Endothelial cell of umbilical vein (primary cell): ENCODE measurements at regions not wholly inside any gene's neighbourhood (a gene's known extent, or its start where the extent isn't known, plus 50 kb on each side); places are given as distances from the start of the nearest gene placed in this dataset.

Experiments used
- BruUV-seq: library from RNA; stranded (reverse); fragments of 400-500 nt; replicated peaks from 2 replicates; lab custom pipeline; 2021; lab: Mats Ljungman, UMichigan
- CTCF ChIA-PET: fragments of 300-600, 350-600 bp; sonication (Branson Sonifier 250); formaldehyde crosslinking; loops from one replicate; lab custom pipeline; 2021; ENCODE audit warnings: antibody characterized with exemption, inconsistent platforms; lab: Charles Lee
- POLR2A ChIA-PET: fragments of 300-600, 350-600 bp; sonication (Branson Sonifier 250); formaldehyde crosslinking; loops from one replicate; lab custom pipeline; 2021; ENCODE audit warnings: antibody characterized with exemption, inconsistent platforms; lab: Charles Lee
- DNase-seq: peaks from one replicate; pipeline ENCODE4 v3.0.0-alpha.2; 2011; ENCODE audit warnings: low read depth, low spot score
- FAIRE-seq: peaks from 2 replicates; lab custom pipeline; 2011; peaks lifted over from hg19 to GRCh38; lab: Jason Lieb, UNC
- H2AFZ ChIP-seq: 2 replicates; pipeline ENCODE4 v1.6.0; 2012; ENCODE audit warnings: low read depth, low read length, control low read depth, inconsistent platforms
- H3K27ac ChIP-seq: 2 replicates; pipeline ENCODE4 v1.5.1; 2011; ENCODE audit warnings: low read depth, mild to moderate bottlenecking, control low read depth, low read length, moderate library complexity; ENCODE audit not compliant: insufficient read depth
- H3K27me3 ChIP-seq, 2 experiments: 2 replicates each; pipeline versions ENCODE4 v1.6.0 to v1.6.1; 2011; ENCODE audit warnings: low read length in 2 of 2, mixed read lengths in 1 of 2; ENCODE audit not compliant: control insufficient read depth in 2 of 2, insufficient read depth in 2 of 2
- H3K36me3 ChIP-seq, 2 experiments: 2 replicates in 1 of 2; 3 replicates in 1 of 2; pipeline ENCODE4 v1.5.1; 2011; ENCODE audit warnings: low read length in 2 of 2, mild to moderate bottlenecking in 1 of 2, moderate library complexity in 1 of 2; ENCODE audit not compliant: control insufficient read depth in 2 of 2, insufficient read depth in 2 of 2; ENCODE audit errors: extremely low read depth in 1 of 2
- H3K4me1 ChIP-seq: 3 replicates; pipeline ENCODE4 v1.5.1; 2011; ENCODE audit warnings: mild to moderate bottlenecking, low read length; ENCODE audit not compliant: control insufficient read depth, insufficient read depth; ENCODE audit errors: extremely low read depth
- H3K4me2 ChIP-seq: 2 replicates; pipeline ENCODE4 v1.6.1; 2011; ENCODE audit warnings: low read length, control low read depth, mixed read lengths; ENCODE audit not compliant: insufficient read depth
- H3K4me3 ChIP-seq, 3 experiments: fragments of 200-600 bp in 1 of 3; sonication (generic), shearing (Covaris generic) in 1 of 3; replicated peaks in 1 of 3; 2 replicates each; pipeline ENCODE4 v1.5.1; 2011 to 2016; ENCODE audit warnings: control low read depth in 3 of 3, low read length in 3 of 3, mild to moderate bottlenecking in 2 of 3, inconsistent platforms in 1 of 3, low read depth in 1 of 3, moderate library complexity in 1 of 3; ENCODE audit not compliant: insufficient read depth in 1 of 3
- H3K79me2 ChIP-seq: 2 replicates; pipeline ENCODE4 v1.6.0; 2012; ENCODE audit warnings: low read length, inconsistent platforms; ENCODE audit not compliant: control insufficient read depth, insufficient read depth
- H3K9ac ChIP-seq: replicated peaks from 2 replicates; pipeline ENCODE3; 2011; ENCODE audit warnings: low read length, control low read depth; ENCODE audit not compliant: insufficient read depth; ENCODE audit errors: extremely low read depth
- H3K9me1 ChIP-seq: replicated peaks from 3 replicates; pipeline ENCODE4 v1.6.0; 2011; ENCODE audit warnings: mild to moderate bottlenecking, low read length; ENCODE audit not compliant: control insufficient read depth, insufficient read depth; ENCODE audit errors: extremely low read depth
- H3K9me3 ChIP-seq: replicated peaks from 2 replicates; pipeline ENCODE4 v1.5.1; 2012; ENCODE audit warnings: low read length, inconsistent platforms; ENCODE audit not compliant: control insufficient read depth, insufficient read depth
- H4K20me1 ChIP-seq: replicated peaks from 2 replicates; pipeline ENCODE3; 2011; ENCODE audit warnings: mild to moderate bottlenecking, low read length; ENCODE audit not compliant: control insufficient read depth, insufficient read depth; ENCODE audit errors: extremely low read depth
- CTCF ChIP-seq, 2 donors: IDR thresholded peaks; 1 replicate in 1 of 2; 2 replicates in 1 of 2; pipeline ENCODE4 v1.5.1; 2011; ENCODE audit warnings: low read length in 2 of 2, mild to moderate bottlenecking in 2 of 2, moderate library complexity in 2 of 2, control low read depth in 1 of 2, inconsistent platforms in 1 of 2, low read depth in 1 of 2; ENCODE audit not compliant: insufficient read depth in 1 of 2; ENCODE audit errors: extremely low read depth in 1 of 2
- EZH2 ChIP-seq: IDR thresholded peaks from 2 replicates; pipeline ENCODE4 v1.6.1; 2012; ENCODE audit warnings: borderline replicate concordance, low read depth, mild to moderate bottlenecking, moderate library complexity, low read length, inconsistent platforms; ENCODE audit not compliant: severe bottlenecking
- FOS ChIP-seq: IDR thresholded peaks from 2 replicates; pipeline ENCODE4 v1.6.1; 2011; ENCODE audit warnings: mild to moderate bottlenecking, low read length, moderate library complexity, borderline replicate concordance; ENCODE audit not compliant: insufficient read depth
- GATA2 ChIP-seq: IDR thresholded peaks from 2 replicates; pipeline ENCODE4 v1.7.0; 2011; ENCODE audit warnings: low read depth, mild to moderate bottlenecking, moderate library complexity, mixed read lengths, low read length; ENCODE audit not compliant: insufficient read length, insufficient read depth
- JUN ChIP-seq: IDR thresholded peaks from 2 replicates; pipeline ENCODE4 v1.6.1; 2011; ENCODE audit warnings: borderline replicate concordance, low read depth; ENCODE audit not compliant: insufficient read length, insufficient read depth
- MAX ChIP-seq: IDR thresholded peaks from 2 replicates; pipeline ENCODE4 v1.6.1; 2011; ENCODE audit not compliant: insufficient read depth, insufficient read length
- MYC ChIP-seq: IDR thresholded peaks from one replicate; pipeline ENCODE4 v1.6.1; 2011; ENCODE audit warnings: mild to moderate bottlenecking, low read depth, low read length
- POLR2A ChIP-seq: IDR thresholded peaks from 2 replicates; pipeline ENCODE4 v1.6.1; 2012; ENCODE audit warnings: low read depth, mild to moderate bottlenecking, control low read depth, low read length
- POLR2AphosphoS5 ChIP-seq: IDR thresholded peaks from 2 replicates; pipeline ENCODE4 v1.6.1; 2012; ENCODE audit warnings: low read depth, mild to moderate bottlenecking, control low read depth, low read length, moderate library complexity; ENCODE audit not compliant: insufficient read depth
- dilution Hi-C: fragments of 300-500 bp; cut with MboI; formaldehyde crosslinking; loops from one replicate; pipeline ENCODE4 v1.15.0; 2019; ENCODE audit warnings: low sequenced_read_pairs; ENCODE audit not compliant: extremely low pct_ligation_motif_present
- intact Hi-C: fragments of 100-400 bp; cut with micrococcal nuclease; formaldehyde crosslinking; loops from one replicate; pipeline ENCODE4 v1.10.0; 2022

GRCh38 chr5:82909771-82910170, 167.4 kb downstream of the TMEM167A start:
- Histone ChIP-seq H4K20me1 (no peaks in the 10 kb centered on the region), H3K36me3 (no peaks in the 10 kb centered on the region), H3K4me1 (no peaks in the 10 kb centered on the region), H3K9ac (no peak overlapping the region), H3K79me2 (no peaks in the 10 kb centered on the region), H3K27ac (no peak overlapping the region), H3K27me3 (peaks cover 0 to 1% of the 10 kb centered on the region in 2 experiments), H3K4me2 (no peak overlapping the region), H3K9me3 (no peaks in the 10 kb centered on the region), H2AFZ (no peak overlapping the region), H3K4me3 (no peak overlapping the region), H3K9me1 (no peaks in the 10 kb centered on the region)
- CTCF ChIA-PET = interaction anchor here (0.6 kb wide), 1 partner anchor 294 kb away, joined by 3 read pairs; no protein-coding TSS in a partner anchor
- no peak for TF ChIP-seq POLR2AphosphoS5
- no peak for TF ChIP-seq POLR2A
- TF ChIP-seq MYC = no peak
- no peak for TF ChIP-seq CTCF (IDR thresholded peaks at IDR 0.05; ENCODE audit: extremely low read depth in 1 of 2, insufficient read depth in 1 of 2, low read depth in 1 of 2, low read length in 2 of 2)
- no peak for FAIRE-seq
- POLR2A ChIA-PET = no interaction called here
- intact Hi-C loops (no loop called here), dilution Hi-C loops (no loop called here)
- BruUV-seq = no TSS peak
- DNase-seq = no peak

- no TSS peak for BruUV-seq
- TF ChIP-seq CTCF (IDR thresholded peaks at IDR 0.05; ENCODE audit: extremely low read depth in 1 of 2, insufficient read depth in 1 of 2, low read depth in 1 of 2, low read length in 2 of 2) (no peak), MYC (no peak), POLR2A (no peak), GATA2 (no peak), POLR2AphosphoS5 (no peak), FOS (no peak), MAX (no peak), EZH2 (no peak), JUN (no peak)
Measured at GRCh38 chr5:82905986-82906385, 171.2 kb downstream of the TMEM167A start.

More at GRCh38 chr5:82905986-82906385, 171.2 kb downstream of the TMEM167A start:
- Histone ChIP-seq H3K4me3 (no peak overlapping the region), H3K9ac (no peak overlapping the region), H3K9me1 (no peaks in the 10 kb centered on the region), H3K4me1 (no peaks in the 10 kb centered on the region), H3K36me3 (no peaks in the 10 kb centered on the region), H3K27ac (no peak overlapping the region), H3K9me3 (no peaks in the 10 kb centered on the region), H3K27me3 (peaks cover 0 to 1% of the 10 kb centered on the region in 2 experiments), H4K20me1 (no peaks in the 10 kb centered on the region), H3K4me2 (no peak overlapping the region), H2AFZ (no peak overlapping the region), H3K79me2 (no peaks in the 10 kb centered on the region)
- POLR2A ChIA-PET = no interaction called here
- dilution Hi-C loops = no loop called here
- DNase-seq (no peak), FAIRE-seq (no peak)
- CTCF ChIA-PET = no interaction called here
- intact Hi-C loops = no loop called here
